ENCODE measurements at regions not wholly inside any gene's neighbourhood (a gene's known extent, or its start where the extent isn't known, plus 50 kb on each side); places are given as distances from the start of the nearest gene placed in this dataset.

GRCh38 chr6:104013312-104013971 is 846.3 kb downstream of the HACE1 start:
- TF ChIP-seq, protein P1, sequence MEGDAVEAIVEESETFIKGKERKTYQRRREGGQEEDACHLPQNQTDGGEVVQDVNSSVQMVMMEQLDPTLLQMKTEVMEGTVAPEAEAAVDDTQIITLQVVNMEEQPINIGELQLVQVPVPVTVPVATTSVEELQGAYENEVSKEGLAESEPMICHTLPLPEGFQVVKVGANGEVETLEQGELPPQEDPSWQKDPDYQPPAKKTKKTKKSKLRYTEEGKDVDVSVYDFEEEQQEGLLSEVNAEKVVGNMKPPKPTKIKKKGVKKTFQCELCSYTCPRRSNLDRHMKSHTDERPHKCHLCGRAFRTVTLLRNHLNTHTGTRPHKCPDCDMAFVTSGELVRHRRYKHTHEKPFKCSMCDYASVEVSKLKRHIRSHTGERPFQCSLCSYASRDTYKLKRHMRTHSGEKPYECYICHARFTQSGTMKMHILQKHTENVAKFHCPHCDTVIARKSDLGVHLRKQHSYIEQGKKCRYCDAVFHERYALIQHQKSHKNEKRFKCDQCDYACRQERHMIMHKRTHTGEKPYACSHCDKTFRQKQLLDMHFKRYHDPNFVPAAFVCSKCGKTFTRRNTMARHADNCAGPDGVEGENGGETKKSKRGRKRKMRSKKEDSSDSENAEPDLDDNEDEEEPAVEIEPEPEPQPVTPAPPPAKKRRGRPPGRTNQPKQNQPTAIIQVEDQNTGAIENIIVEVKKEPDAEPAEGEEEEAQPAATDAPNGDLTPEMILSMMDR (IDR thresholded peaks at IDR 0.05; ENCODE audit: low read depth, low read length, missing input control), result no peak
- TF ChIP-seq RXRA (IDR thresholded peaks at IDR 0.05) (no peak), JUND (IDR thresholded peaks at IDR 0.05) (no peak), GABPA (IDR thresholded peaks at IDR 0.05 in 1 of 2, conservative IDR thresholded peaks at IDR 0.05 in 1 of 2) (no peak), YY1 (IDR thresholded peaks at IDR 0.05) (no peak), RAD21 (IDR thresholded peaks at IDR 0.05) (no peak), TAF1 (conservative IDR thresholded peaks at IDR 0.05) (no peak), EGR1 (IDR thresholded peaks at IDR 0.05; ENCODE audit: low read depth in 2 of 2) (no peak), HNF4G (IDR thresholded peaks at IDR 0.05) (no peak), ZBTB33 (IDR thresholded peaks at IDR 0.05) (no peak), SP1 (IDR thresholded peaks at IDR 0.05) (no peak), FOXA1 (IDR thresholded peaks at IDR 0.05) (no peak)
- TF ChIP-seq, protein P2, sequence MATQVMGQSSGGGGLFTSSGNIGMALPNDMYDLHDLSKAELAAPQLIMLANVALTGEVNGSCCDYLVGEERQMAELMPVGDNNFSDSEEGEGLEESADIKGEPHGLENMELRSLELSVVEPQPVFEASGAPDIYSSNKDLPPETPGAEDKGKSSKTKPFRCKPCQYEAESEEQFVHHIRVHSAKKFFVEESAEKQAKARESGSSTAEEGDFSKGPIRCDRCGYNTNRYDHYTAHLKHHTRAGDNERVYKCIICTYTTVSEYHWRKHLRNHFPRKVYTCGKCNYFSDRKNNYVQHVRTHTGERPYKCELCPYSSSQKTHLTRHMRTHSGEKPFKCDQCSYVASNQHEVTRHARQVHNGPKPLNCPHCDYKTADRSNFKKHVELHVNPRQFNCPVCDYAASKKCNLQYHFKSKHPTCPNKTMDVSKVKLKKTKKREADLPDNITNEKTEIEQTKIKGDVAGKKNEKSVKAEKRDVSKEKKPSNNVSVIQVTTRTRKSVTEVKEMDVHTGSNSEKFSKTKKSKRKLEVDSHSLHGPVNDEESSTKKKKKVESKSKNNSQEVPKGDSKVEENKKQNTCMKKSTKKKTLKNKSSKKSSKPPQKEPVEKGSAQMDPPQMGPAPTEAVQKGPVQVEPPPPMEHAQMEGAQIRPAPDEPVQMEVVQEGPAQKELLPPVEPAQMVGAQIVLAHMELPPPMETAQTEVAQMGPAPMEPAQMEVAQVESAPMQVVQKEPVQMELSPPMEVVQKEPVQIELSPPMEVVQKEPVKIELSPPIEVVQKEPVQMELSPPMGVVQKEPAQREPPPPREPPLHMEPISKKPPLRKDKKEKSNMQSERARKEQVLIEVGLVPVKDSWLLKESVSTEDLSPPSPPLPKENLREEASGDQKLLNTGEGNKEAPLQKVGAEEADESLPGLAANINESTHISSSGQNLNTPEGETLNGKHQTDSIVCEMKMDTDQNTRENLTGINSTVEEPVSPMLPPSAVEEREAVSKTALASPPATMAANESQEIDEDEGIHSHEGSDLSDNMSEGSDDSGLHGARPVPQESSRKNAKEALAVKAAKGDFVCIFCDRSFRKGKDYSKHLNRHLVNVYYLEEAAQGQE (IDR thresholded peaks at IDR 0.05), result no peak
- TF ChIP-seq, protein P3, sequence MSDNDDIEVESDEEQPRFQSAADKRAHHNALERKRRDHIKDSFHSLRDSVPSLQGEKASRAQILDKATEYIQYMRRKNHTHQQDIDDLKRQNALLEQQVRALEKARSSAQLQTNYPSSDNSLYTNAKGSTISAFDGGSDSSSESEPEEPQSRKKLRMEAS (IDR thresholded peaks at IDR 0.05), result no peak

All from liver (tissue), 3 donors.